Left lung (tissue), 4 donors: ENCODE measurements at regions not wholly inside any gene's neighbourhood (a gene's known extent, or its start where the extent isn't known, plus 50 kb on each side); places are given as distances from the start of the nearest gene placed in this dataset.
A peak's percentile ranks its signal among the peaks of the same experiment; 100 is the strongest.

Source experiments
- ATAC-seq: fragments of 200-7000 bp; cut with Tn5 transposase; one replicate; pipeline ENCODE4 v1.9.1; 2020; ENCODE audit warnings: moderate library complexity
- DNase-seq, 4 donors: peaks; one replicate each; pipeline ENCODE4 v3.0.0-alpha.2; 2013 to 2020
- H3K27ac ChIP-seq, 2 donors: fragments of 200-600 bp; sonication (generic) in 1 of 2; one replicate each; pipeline versions ENCODE4 v1.5.0 to v1.8.0; 2020 to 2021
- H3K27me3 ChIP-seq, 2 donors: fragments of 200-600 bp; sonication (generic) in 1 of 2; one replicate each; pipeline versions ENCODE4 v1.5.0 to v1.8.0; 2020 to 2021
- H3K36me3 ChIP-seq, 2 donors: fragments of 200-600 bp; sonication (generic) in 1 of 2; one replicate each; pipeline versions ENCODE4 v1.5.0 to v1.8.0; 2020 to 2021
- H3K4me1 ChIP-seq, 2 donors: fragments of 200-600 bp; one replicate each; pipeline ENCODE4 v1.8.0; 2021
- H3K4me3 ChIP-seq, 2 donors: fragments of 200-600 bp; sonication (generic) in 1 of 2; one replicate each; pipeline versions ENCODE4 v1.5.0 to v1.8.0; 2020 to 2021; ENCODE audit warnings: mild to moderate bottlenecking in 1 of 2
- H3K9me3 ChIP-seq, 2 donors: fragments of 200-600 bp; sonication (generic) in 1 of 2; one replicate each; pipeline versions ENCODE4 v1.5.0 to v1.8.0; 2020 to 2021
- intact Hi-C, 2 donors: fragments of 100-400 bp; cut with DNase I; formaldehyde crosslinking; loops; one replicate each; pipeline versions ENCODE4 v1.11.2 to v1.14.2; 2022
- TF ChIP-seq, protein P1 (sequence below), 2 donors: fragments of 200-600 bp; sonication (generic) in 1 of 2; IDR thresholded peaks; one replicate each; pipeline versions ENCODE4 v1.5.0 to v1.8.0; 2021; ENCODE audit warnings: antibody characterized with exemption in 2 of 2
- donor health status: DM: no; HTN: yes; CAD: no.
- donor health status: DM: no; HTN: no; CAD: no.

DNA sequence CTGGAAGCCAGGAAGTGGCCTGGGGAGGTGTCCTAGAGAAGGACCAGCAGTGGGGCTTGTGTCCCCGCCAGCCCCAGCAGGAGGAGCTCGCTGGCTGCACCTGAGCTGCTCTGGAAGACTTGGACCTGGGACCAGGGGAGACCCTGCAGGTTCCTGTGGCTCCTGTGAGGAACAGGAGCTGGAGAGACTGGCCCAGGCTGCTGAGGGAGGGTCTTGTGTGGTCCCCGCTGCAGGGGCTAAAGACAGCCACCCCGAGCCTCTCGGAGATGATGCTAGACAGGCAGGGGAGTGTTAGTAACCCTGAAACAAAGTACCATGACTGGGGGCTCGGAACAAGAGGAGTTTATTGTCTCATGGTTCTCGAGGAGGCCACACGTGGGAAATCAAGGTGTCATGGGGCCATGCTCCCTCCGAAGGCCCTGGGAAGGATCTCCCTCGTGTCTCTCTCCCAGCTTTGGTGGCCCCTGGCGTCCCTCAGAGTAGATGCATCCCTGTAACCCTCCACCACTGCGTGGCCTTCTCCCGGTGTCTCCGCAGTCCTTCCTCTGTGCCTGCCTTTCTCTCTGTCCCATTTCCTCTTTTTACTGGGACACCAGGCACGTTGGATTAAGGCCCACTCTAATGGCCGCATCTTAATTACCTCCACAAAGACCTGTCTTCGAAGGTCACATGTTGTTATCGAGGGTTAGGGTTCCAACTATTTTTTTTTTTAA is 348.4 kb downstream of the GLRX3 start:
- H3K4me1 ChIP-seq: no peaks in the 10 kb centered on the region
- no peak overlapping the region for H3K27ac ChIP-seq
- intact Hi-C loops: no loop called here
- TF ChIP-seq, protein P1, sequence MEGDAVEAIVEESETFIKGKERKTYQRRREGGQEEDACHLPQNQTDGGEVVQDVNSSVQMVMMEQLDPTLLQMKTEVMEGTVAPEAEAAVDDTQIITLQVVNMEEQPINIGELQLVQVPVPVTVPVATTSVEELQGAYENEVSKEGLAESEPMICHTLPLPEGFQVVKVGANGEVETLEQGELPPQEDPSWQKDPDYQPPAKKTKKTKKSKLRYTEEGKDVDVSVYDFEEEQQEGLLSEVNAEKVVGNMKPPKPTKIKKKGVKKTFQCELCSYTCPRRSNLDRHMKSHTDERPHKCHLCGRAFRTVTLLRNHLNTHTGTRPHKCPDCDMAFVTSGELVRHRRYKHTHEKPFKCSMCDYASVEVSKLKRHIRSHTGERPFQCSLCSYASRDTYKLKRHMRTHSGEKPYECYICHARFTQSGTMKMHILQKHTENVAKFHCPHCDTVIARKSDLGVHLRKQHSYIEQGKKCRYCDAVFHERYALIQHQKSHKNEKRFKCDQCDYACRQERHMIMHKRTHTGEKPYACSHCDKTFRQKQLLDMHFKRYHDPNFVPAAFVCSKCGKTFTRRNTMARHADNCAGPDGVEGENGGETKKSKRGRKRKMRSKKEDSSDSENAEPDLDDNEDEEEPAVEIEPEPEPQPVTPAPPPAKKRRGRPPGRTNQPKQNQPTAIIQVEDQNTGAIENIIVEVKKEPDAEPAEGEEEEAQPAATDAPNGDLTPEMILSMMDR (IDR thresholded peaks at IDR 0.05): no peak
- peaks cover 0 to 49% of the 10 kb centered on the region in 2 donors for H3K27me3 ChIP-seq
- H3K9me3 ChIP-seq: no peaks in the 10 kb centered on the region
- no peak for DNase-seq
- no peak for ATAC-seq
- H3K4me3 ChIP-seq: no peak overlapping the region
- H3K36me3 ChIP-seq: no peaks in the 10 kb centered on the region

DNA sequence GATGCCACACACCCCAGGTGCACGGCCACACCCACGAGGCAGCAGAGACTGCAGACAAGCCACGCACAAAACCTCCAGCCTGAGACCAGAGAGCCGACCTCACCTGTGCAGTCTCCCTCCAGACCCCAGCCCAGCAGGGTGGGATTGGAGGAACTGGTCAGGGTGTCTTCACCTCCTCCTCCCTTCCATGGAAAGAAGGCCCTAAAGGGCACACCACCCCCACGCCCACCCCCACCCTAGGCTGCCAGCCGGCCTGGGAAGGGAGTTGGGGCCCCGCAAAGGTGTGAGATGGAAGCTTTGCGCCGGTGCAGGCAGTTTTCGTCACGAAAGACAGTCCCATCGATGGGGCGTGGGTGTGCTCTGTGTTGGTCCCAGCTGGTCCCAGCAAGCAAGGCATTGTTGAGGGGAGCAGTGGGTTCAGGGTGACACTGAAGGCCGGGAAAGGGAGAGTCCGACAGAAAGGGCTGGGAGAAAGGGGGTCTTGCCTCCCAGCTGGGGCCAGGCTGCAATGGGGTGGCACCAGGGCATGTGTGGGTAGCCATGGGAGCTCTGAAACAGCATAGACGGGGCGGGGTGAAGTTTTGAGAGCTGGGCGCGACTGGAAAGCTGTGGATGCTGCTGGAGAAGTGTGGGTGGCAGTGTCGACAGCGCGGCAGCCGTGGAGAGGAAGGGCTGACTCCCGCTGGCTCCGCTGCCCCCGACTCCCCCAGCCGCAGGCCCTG is 349.2 kb downstream of the GLRX3 start:
- H3K4me3 ChIP-seq: no peak overlapping the region
- ATAC-seq (no peak), DNase-seq (peak in 1 of 4 donors; percentile 71)
- H3K4me1 ChIP-seq: no peaks in the 10 kb centered on the region
- no peaks in the 10 kb centered on the region for H3K9me3 ChIP-seq
- intact Hi-C loops: no loop called here
- H3K36me3 ChIP-seq: no peaks in the 10 kb centered on the region
- peaks cover 0 to 48% of the 10 kb centered on the region in 2 donors for H3K27me3 ChIP-seq
- no peak overlapping the region for H3K27ac ChIP-seq
- TF ChIP-seq, protein P1 (IDR thresholded peaks at IDR 0.05): no peak

DNA sequence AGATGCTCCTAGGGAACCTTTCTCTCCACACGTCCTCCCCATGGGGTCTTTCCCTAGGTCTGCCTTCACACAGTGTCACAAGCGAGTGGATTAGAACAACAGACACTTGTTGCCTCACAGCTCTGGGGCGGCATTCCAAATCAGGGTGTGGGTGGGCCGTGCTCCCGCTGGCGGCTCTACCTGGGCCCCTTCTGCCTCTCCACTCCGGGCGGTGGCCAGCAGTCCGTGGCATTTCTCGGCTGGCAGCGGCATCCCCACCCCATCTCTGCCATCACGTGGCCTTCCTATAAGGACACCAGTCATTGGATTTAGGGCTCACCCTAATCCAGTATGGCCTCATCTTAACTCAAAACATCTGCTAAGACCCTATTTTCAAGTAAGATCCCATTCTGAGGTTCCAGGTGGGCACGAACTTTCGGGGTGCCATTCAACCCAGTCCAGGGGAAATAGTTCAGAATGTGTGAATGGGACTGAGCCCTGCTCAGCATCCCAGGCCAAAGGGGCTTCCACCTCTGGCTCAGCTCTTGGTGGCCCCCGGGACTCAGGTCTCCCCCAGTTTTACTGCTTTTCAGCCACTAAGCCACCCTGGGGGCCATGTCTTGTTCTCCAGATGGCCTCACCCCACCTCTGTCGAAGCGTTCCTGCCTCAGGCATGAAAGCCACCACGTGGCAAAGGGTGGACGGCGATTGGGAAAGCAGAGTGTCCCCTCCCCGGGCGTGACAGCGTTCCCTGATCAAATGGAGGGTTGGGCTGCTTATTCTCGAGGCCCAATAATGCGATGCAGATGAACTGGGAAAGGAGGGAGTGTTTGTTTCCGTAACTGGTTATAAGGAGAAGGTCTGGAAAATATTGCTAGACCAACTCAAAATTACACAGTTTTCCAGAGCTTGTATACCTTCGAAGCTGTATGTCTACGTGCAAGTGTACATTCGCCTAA is 350.0 kb downstream of the GLRX3 start:
- peaks cover 0 to 43% of the 10 kb centered on the region in 2 donors for H3K27me3 ChIP-seq
- H3K9me3 ChIP-seq: no peaks in the 10 kb centered on the region
- H3K4me1 ChIP-seq: no peaks in the 10 kb centered on the region
- H3K27ac ChIP-seq: no peak overlapping the region
- DNase-seq (no peak), ATAC-seq (no peak)
- no peaks in the 10 kb centered on the region for H3K36me3 ChIP-seq
- TF ChIP-seq, protein P1 (IDR thresholded peaks at IDR 0.05): no peak
- H3K4me3 ChIP-seq: no peak overlapping the region
- intact Hi-C loops: no loop called here

DNA sequence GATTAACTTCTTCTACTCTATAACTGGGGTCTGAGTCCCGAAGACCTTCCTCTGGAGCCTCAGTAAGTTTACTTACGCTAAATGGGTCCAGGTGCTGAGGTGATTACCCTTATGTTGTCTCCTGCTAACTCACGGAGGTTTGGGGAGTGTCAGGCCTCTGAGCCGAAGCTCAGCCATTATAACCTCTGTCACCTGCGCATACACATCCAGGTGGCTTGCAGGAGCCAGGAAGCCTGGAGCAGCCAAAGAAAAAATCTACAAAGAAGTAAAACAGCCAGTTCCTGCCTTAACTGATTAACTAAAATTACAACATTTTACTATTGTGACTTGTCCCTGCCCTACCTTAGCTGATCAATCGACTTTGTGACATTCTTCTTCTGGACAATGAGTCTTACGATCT is 350.7 kb downstream of the GLRX3 start:
- DNase-seq: no peak
- Histone ChIP-seq H3K9me3 (no peaks in the 10 kb centered on the region), H3K4me3 (no peak overlapping the region)

More for the DNA sequence above, 350.7 kb downstream of the GLRX3 start:
- H3K4me1 ChIP-seq: no peaks in the 10 kb centered on the region
- no peaks in the 10 kb centered on the region for H3K36me3 ChIP-seq
- intact Hi-C loops: no loop called here
- TF ChIP-seq, protein P1 (IDR thresholded peaks at IDR 0.05): no peak
- no peak overlapping the region for H3K27ac ChIP-seq
- H3K27me3 ChIP-seq: peaks cover 0 to 38% of the 10 kb centered on the region in 2 donors
- no peak for ATAC-seq
